GM21529 (cell line): ENCODE measurements at regions not wholly inside any gene's neighbourhood (a gene's known extent, or its start where the extent isn't known, plus 50 kb on each side); places are given as distances from the start of the nearest gene placed in this dataset.
"Not testable (repeated sequence)": the region's sequence is repeated elsewhere in the genome, so short reads cannot be mapped to it uniquely, and the experiment has no call there.

Source experiments
- ATAC-seq: cut with Tn5 transposase; IDR thresholded peaks from one replicate; pipeline ENCODE4 v1.9.1; 2021; ENCODE audit not compliant: unreplicated experiment

GRCh38 chr2:51846796-51847195, 814.9 kb upstream of the NRXN1 start:
- ATAC-seq, result no peak

- no peak for ATAC-seq
These were observed 814.1 kb upstream of the NRXN1 start for GRCh38 chr2:51846018-51846417.

- no peak for ATAC-seq
These were observed 812.7 kb upstream of the NRXN1 start for GRCh38 chr2:51844596-51844995.

GRCh38 chr2:51829477-51829876, 797.5 kb upstream of the NRXN1 start:
- ATAC-seq, result no peak

- no peak for ATAC-seq
These were observed 793.9 kb upstream of the NRXN1 start for GRCh38 chr2:51825823-51826222.

- ATAC-seq, result no peak
These were observed 781.3 kb upstream of the NRXN1 start for GRCh38 chr2:51813247-51813646.

- no peak for ATAC-seq
These were observed 780.4 kb upstream of the NRXN1 start for GRCh38 chr2:51812138-51812866.

- no peak for ATAC-seq
These were observed 778.3 kb upstream of the NRXN1 start for GRCh38 chr2:51810197-51810596.

GRCh38 chr2:51807229-51807628, 775.3 kb upstream of the NRXN1 start:
- ATAC-seq, result no peak

GRCh38 chr2:51795248-51795888, 763.4 kb upstream of the NRXN1 start:
- no peak for ATAC-seq

GRCh38 chr2:51791496-51791895, 759.6 kb upstream of the NRXN1 start:
- no peak for ATAC-seq

- no peak for ATAC-seq
These were observed 758.9 kb upstream of the NRXN1 start for GRCh38 chr2:51790854-51791253.

GRCh38 chr2:51789918-51790317, 758.0 kb upstream of the NRXN1 start:
- ATAC-seq, result no peak

- no peak for ATAC-seq
These were observed 751.2 kb upstream of the NRXN1 start for GRCh38 chr2:51782921-51783765.

- no peak for ATAC-seq
These were observed 749.8 kb upstream of the NRXN1 start for GRCh38 chr2:51781691-51782090.

GRCh38 chr2:51780353-51780752, 748.4 kb upstream of the NRXN1 start:
- ATAC-seq, result no peak

GRCh38 chr2:51779723-51780122, 747.8 kb upstream of the NRXN1 start:
- not testable (repeated sequence) for ATAC-seq

GRCh38 chr2:51778806-51779205, 746.9 kb upstream of the NRXN1 start:
- ATAC-seq, result no peak

GRCh38 chr2:51774606-51775005, 742.7 kb upstream of the NRXN1 start:
- not testable (repeated sequence) for ATAC-seq

- no peak for ATAC-seq
These were observed 728.5 kb upstream of the NRXN1 start for GRCh38 chr2:51760441-51760840.

- no peak for ATAC-seq
These were observed 726.1 kb upstream of the NRXN1 start for GRCh38 chr2:51758081-51758480.

GRCh38 chr2:51734115-51734514, 702.2 kb upstream of the NRXN1 start:
- ATAC-seq, result no peak
